Neural progenitor cell (in vitro differentiated cells): ENCODE measurements at regions not wholly inside any gene's neighbourhood (a gene's known extent, or its start where the extent isn't known, plus 50 kb on each side); places are given as distances from the start of the nearest gene placed in this dataset.

ENCODE experiments used
- CTCF ChIP-seq: fragments of 200-600 bp; sonication (generic); IDR thresholded peaks from 2 replicates; pipeline ENCODE4 v1.5.1; 2017; ENCODE audit warnings: antibody characterized with exemption, mild to moderate bottlenecking
- EZH2 ChIP-seq: fragments of 200-600 bp; sonication (generic); IDR thresholded peaks from 2 replicates; pipeline ENCODE4 v1.6.1; 2017; ENCODE audit warnings: antibody characterized with exemption, mild to moderate bottlenecking, moderate library complexity
- EZH2phosphoT487 ChIP-seq: fragments of 200-600 bp; sonication (generic); IDR thresholded peaks from 2 replicates; pipeline ENCODE4 v1.6.1; 2017; ENCODE audit warnings: antibody characterized with exemption

- TF ChIP-seq EZH2 = no peak
- TF ChIP-seq CTCF = no peak
- no peak for TF ChIP-seq EZH2phosphoT487
These were observed 375.4 kb downstream of the COL11A1 start for GRCh38 chr1:102732927-102733326.
